Loucy (cell line): ENCODE measurements at regions not wholly inside any gene's neighbourhood (a gene's known extent, or its start where the extent isn't known, plus 50 kb on each side); places are given as distances from the start of the nearest gene placed in this dataset.

Source experiments
- H2AFZ ChIP-seq: fragments of 200-600 bp; sonication (generic); 2 replicates; pipeline ENCODE4 v1.6.0; 2016; ENCODE audit warnings: antibody characterized with exemption, mild to moderate bottlenecking, low read length, moderate library complexity
- H3F3A ChIP-seq: fragments of 200-600 bp; 2 replicates; pipeline ENCODE4 v1.6.0; 2016; ENCODE audit warnings: antibody characterized with exemption, low read depth, mild to moderate bottlenecking
- H3K27me3 ChIP-seq: fragments of 200-600 bp; sonication (generic); 2 replicates; pipeline ENCODE4 v1.6.1; 2014; ENCODE audit warnings: low read length, mild to moderate bottlenecking; ENCODE audit not compliant: insufficient read depth, poor library complexity, severe bottlenecking
- H3K36me3 ChIP-seq: fragments of 200-600 bp; sonication (generic); 2 replicates; pipeline ENCODE4 v1.6.1; 2016; ENCODE audit warnings: low read length; ENCODE audit not compliant: insufficient read depth
- H3K4me1 ChIP-seq: fragments of 200-600 bp; sonication (generic); 2 replicates; pipeline ENCODE4 v1.5.1; 2014; ENCODE audit warnings: low read length, mild to moderate bottlenecking; ENCODE audit not compliant: insufficient read depth, poor library complexity, severe bottlenecking
- H3K4me2 ChIP-seq: fragments of 200-600 bp; sonication (generic); 2 replicates; pipeline ENCODE4 v1.6.0; 2014; ENCODE audit warnings: antibody characterized with exemption, low read length, low read depth, mild to moderate bottlenecking; ENCODE audit not compliant: poor library complexity, severe bottlenecking
- H3K4me3 ChIP-seq: fragments of 200-600 bp; sonication (generic); 2 replicates; pipeline ENCODE4 v1.5.1; 2014; ENCODE audit warnings: low read length, mild to moderate bottlenecking, mixed read lengths; ENCODE audit not compliant: poor library complexity, severe bottlenecking
- H3K79me2 ChIP-seq: fragments of 200-600 bp; sonication (generic); 2 replicates; pipeline ENCODE4 v1.6.1; 2014; ENCODE audit warnings: low read length; ENCODE audit not compliant: insufficient read depth
- H3K9ac ChIP-seq: fragments of 200-600 bp; sonication (generic); 2 replicates; pipeline ENCODE4 v1.6.0; 2014; ENCODE audit warnings: mild to moderate bottlenecking, low read depth, low read length, moderate library complexity; ENCODE audit not compliant: poor library complexity, severe bottlenecking
- H3K9me2 ChIP-seq: fragments of 200-600 bp; sonication (generic); replicated peaks from 2 replicates; pipeline ENCODE4 v1.6.1; 2016; ENCODE audit warnings: low read depth, low read length, mixed read lengths
- H3K9me3 ChIP-seq: fragments of 200-600 bp; sonication (generic); 2 replicates; pipeline ENCODE4 v1.6.1; 2014; ENCODE audit warnings: mild to moderate bottlenecking, antibody characterized with exemption, low read length, low read depth; ENCODE audit not compliant: insufficient read depth
- H4K20me1 ChIP-seq: fragments of 200-600 bp; sonication (generic); 2 replicates; pipeline ENCODE4 v1.6.0; 2014; ENCODE audit warnings: antibody characterized with exemption, low read length, mild to moderate bottlenecking; ENCODE audit not compliant: insufficient read depth, poor library complexity, severe bottlenecking
- CTCF ChIP-seq: fragments of 200-600 bp; sonication (generic); conservative IDR thresholded peaks from 2 replicates; pipeline ENCODE4 v1.5.1; 2014; ENCODE audit warnings: mild to moderate bottlenecking, antibody characterized with exemption, low read length
- EZH2phosphoT487 ChIP-seq: fragments of 200-600 bp; IDR thresholded peaks from 2 replicates; pipeline ENCODE4 v1.6.1; 2018; ENCODE audit warnings: antibody characterized with exemption, mild to moderate bottlenecking, moderate library complexity, borderline replicate concordance

- Histone ChIP-seq H3K9ac (no peak overlapping the region), H3K27me3 (no peaks in the 10 kb centered on the region), H3K9me2 (no peaks in the 10 kb centered on the region), H3K4me3 (no peak overlapping the region), H3F3A (no peaks in the 10 kb centered on the region), H3K4me1 (peaks cover 5% of the 10 kb centered on the region), H3K36me3 (no peaks in the 10 kb centered on the region), H2AFZ (peak overlapping the region; percentile 42; the same call in 1 of the 2 replicates), H3K79me2 (no peaks in the 10 kb centered on the region), H4K20me1 (no peaks in the 10 kb centered on the region), H3K4me2 (no peak overlapping the region), H3K9me3 (no peaks in the 10 kb centered on the region)
- TF ChIP-seq CTCF, result no peak
- TF ChIP-seq EZH2phosphoT487, result no peak
Observed at GRCh38 chr5:67957374-67957773, 258.2 kb upstream of the PIK3R1 start.

- TF ChIP-seq CTCF, result no peak
- TF ChIP-seq EZH2phosphoT487, result no peak
Observed at GRCh38 chr5:67954351-67954750, 261.2 kb upstream of the PIK3R1 start.

GRCh38 chr5:67942421-67942820 lies 273.1 kb upstream of the PIK3R1 start:
- H3K36me3 ChIP-seq, result no peaks in the 10 kb centered on the region
- H3K9ac ChIP-seq, result no peak overlapping the region
- no peaks in the 10 kb centered on the region for H3K79me2 ChIP-seq
- no peaks in the 10 kb centered on the region for H3K9me3 ChIP-seq
- H3K9me2 ChIP-seq, result no peaks in the 10 kb centered on the region
- no peaks in the 10 kb centered on the region for H3K4me1 ChIP-seq
- no peak overlapping the region for H3K4me3 ChIP-seq
- no peak overlapping the region for H2AFZ ChIP-seq
- H4K20me1 ChIP-seq, result no peaks in the 10 kb centered on the region
- no peak overlapping the region for H3K4me2 ChIP-seq
- H3F3A ChIP-seq, result no peaks in the 10 kb centered on the region
- TF ChIP-seq CTCF, result no peak
- TF ChIP-seq EZH2phosphoT487, result no peak
- no peaks in the 10 kb centered on the region for H3K27me3 ChIP-seq

More at GRCh38 chr5:67954351-67954750, 261.2 kb upstream of the PIK3R1 start:
- Histone ChIP-seq H3K9me2 (no peaks in the 10 kb centered on the region), H3K4me2 (no peak overlapping the region), H3K27me3 (no peaks in the 10 kb centered on the region), H3K4me3 (no peak overlapping the region), H2AFZ (no peak overlapping the region), H3K9ac (no peak overlapping the region), H3F3A (no peaks in the 10 kb centered on the region), H3K4me1 (peaks cover 5% of the 10 kb centered on the region), H3K9me3 (no peaks in the 10 kb centered on the region), H3K79me2 (no peaks in the 10 kb centered on the region), H4K20me1 (no peaks in the 10 kb centered on the region), H3K36me3 (no peaks in the 10 kb centered on the region)
